ENCODE measurements at regions not wholly inside any gene's neighbourhood (a gene's known extent, or its start where the extent isn't known, plus 50 kb on each side); places are given as distances from the start of the nearest gene placed in this dataset.

DNA sequence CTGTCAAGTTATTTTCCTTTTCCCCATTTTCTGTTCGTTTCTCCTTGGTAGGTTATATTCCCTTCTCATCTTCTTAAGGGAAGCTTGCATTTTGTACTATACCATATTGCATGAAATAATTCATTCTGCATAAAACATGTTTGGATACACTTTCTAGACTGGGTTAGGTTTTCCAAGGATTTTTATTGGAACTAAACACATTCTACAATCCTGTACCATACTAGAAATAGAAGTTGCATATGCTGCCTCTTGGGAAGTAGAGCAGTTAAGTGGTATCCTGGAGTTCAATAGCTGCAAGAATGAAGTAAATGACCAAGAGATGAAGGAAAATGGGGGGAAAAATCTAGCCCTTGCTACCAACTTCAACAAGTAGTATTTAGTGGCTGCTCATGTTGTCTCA lies 393.7 kb upstream of the SLIT2 start:
- DNase-seq (ENCODE audit: extremely low read depth, low read depth): no peak
- TF ChIP-seq, protein P1, sequence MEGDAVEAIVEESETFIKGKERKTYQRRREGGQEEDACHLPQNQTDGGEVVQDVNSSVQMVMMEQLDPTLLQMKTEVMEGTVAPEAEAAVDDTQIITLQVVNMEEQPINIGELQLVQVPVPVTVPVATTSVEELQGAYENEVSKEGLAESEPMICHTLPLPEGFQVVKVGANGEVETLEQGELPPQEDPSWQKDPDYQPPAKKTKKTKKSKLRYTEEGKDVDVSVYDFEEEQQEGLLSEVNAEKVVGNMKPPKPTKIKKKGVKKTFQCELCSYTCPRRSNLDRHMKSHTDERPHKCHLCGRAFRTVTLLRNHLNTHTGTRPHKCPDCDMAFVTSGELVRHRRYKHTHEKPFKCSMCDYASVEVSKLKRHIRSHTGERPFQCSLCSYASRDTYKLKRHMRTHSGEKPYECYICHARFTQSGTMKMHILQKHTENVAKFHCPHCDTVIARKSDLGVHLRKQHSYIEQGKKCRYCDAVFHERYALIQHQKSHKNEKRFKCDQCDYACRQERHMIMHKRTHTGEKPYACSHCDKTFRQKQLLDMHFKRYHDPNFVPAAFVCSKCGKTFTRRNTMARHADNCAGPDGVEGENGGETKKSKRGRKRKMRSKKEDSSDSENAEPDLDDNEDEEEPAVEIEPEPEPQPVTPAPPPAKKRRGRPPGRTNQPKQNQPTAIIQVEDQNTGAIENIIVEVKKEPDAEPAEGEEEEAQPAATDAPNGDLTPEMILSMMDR (IDR thresholded peaks at IDR 0.05; ENCODE audit: low read depth, low read length): no peak

DNA sequence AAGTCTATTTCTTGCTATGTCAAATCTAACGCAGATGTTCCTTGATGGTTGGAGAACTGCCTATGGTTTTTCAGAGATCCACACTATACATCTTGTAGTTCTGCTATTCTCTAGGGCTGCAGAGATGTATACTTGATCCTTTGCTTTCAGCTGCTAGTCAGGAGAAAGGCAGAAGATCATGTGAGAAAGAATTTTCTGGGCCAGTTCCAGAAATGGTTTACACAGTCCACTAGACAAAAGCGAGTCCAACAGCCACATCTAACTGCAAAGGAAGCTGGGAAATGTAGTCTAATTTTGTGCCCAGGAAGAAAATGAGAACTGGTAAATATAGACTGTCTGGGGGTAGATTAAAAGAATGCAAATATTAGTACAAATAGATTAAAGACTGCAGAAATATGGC lies 394.3 kb upstream of the SLIT2 start:
- TF ChIP-seq, protein P1 (IDR thresholded peaks at IDR 0.05; ENCODE audit: low read depth, low read length): no peak
- DNase-seq (ENCODE audit: extremely low read depth, low read depth): no peak

DNA sequence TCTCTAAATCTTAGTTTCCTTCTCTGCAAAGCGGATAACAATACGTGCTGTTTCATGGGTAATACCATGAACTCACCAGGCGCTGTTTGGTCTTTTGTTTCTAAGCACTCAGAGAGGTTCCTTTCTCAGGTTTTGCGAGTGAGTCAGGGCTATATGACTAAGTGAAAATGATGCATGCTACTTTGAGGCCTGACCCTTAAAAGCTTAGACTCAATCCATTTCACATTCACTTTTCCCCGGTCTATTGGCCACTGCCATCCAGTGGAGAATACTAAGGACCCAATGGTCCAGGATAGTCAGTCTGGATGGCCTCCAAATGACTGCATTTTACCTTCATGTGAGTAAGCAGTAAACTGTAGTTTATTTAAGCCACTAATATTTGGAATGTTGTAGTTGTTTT lies 400.8 kb upstream of the SLIT2 start:
- no peak for DNase-seq (ENCODE audit: extremely low read depth, low read depth)
- TF ChIP-seq, protein P1 (IDR thresholded peaks at IDR 0.05; ENCODE audit: low read depth, low read length): no peak

DNA sequence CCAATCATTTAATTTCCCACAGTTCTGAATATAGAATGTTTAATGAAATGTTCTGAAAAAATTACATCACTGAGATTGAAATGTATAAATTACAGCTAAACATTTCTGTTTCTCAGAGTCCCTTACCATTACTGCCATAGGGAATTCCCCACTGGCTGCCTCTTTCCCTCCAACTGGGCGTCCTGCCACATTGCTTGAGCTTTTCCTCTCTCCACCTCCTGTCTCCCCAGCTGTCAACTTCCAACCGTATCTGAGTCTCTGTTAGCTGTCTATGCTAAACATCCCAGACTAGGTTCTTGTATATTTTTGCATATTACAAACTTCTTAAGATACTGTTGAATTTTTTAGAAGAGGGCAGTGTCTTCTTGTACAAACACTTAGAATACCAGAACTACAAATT lies 407.3 kb upstream of the SLIT2 start:
- TF ChIP-seq, protein P1 (IDR thresholded peaks at IDR 0.05; ENCODE audit: low read depth, low read length): no peak
- DNase-seq (ENCODE audit: extremely low read depth, low read depth): no peak

DNA sequence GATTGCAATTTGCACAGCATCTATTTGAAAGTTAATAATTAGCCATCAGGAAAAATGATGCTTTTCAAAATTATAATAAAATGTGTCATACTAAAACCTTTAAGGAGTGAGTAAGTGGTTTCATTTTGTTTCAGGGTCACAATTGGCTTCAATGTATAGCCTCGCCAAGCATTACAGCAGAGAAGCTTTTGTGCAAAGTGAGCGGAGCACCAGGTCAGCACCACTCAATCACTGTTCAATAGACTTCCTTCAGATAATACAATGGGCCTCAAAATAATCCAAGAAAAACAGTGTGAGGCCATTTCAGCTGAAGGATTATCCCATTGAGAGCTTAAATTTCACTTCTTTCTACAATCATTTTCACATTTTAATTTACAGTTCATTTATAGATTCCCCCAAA lies 409.2 kb upstream of the SLIT2 start:
- no peak for DNase-seq (ENCODE audit: extremely low read depth, low read depth)
- TF ChIP-seq, protein P1 (IDR thresholded peaks at IDR 0.05; ENCODE audit: low read depth, low read length): no peak

DNA sequence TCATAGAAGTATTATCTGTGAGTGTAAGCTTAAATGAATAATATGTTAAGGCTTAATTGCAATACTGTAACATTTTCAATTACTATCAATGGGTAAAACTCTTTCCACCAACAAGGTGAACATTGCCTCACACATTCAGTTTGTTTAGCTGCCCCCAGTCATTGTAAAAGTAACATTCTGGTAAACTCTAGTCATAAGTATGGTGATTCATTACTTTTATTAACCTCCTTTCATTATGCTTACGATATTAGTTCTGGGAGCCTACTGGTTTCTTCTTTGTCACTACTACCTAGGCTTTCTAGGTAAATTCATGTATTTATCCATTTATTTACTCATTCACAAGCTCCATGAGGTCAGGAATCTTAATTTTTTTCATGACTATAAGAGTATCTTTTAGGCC lies 412.8 kb upstream of the SLIT2 start:
- TF ChIP-seq, protein P1 (IDR thresholded peaks at IDR 0.05; ENCODE audit: low read depth, low read length): no peak
- DNase-seq (ENCODE audit: extremely low read depth, low read depth): no peak

DNA sequence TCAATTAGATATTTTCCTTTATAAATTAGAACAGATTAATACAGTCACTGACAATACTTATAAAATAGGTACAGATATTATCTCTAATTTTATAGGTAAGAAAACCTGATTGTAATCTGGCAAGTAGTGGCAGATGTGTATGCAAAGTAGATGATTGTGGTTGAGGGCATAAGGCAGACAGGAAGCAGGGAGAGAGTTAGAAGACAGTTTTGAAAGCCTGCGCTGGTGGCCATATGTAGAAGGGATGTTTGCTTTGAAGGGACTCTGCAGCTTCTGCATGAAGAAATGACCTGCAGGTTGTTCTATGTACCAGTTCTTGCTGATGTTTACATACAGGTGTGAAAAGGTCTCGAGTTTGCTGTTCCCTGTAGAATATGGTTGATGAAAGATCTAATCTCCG lies 416.3 kb upstream of the SLIT2 start:
- DNase-seq (ENCODE audit: extremely low read depth, low read depth): no peak
- TF ChIP-seq, protein P1 (IDR thresholded peaks at IDR 0.05; ENCODE audit: low read depth, low read length): no peak

All from AG09319 (cell line).